ENCODE measurements at regions not wholly inside any gene's neighbourhood (a gene's known extent, or its start where the extent isn't known, plus 50 kb on each side); places are given as distances from the start of the nearest gene placed in this dataset.
"Not testable (repeated sequence)": the region's sequence is repeated elsewhere in the genome, so short reads cannot be mapped to it uniquely, and the experiment has no call there.

- DNase-seq: no peak
Measured at GRCh38 chr10:29816801-29817558, 182.2 kb upstream of the SVIL start.

- DNase-seq: no peak
Measured at GRCh38 chr10:29815572-29815971, 180.8 kb upstream of the SVIL start.

GRCh38 chr10:29811751-29812427 lies 177.1 kb upstream of the SVIL start:
- no peak for DNase-seq

- DNase-seq: no peak
Measured at GRCh38 chr10:29810816-29811215, 176.0 kb upstream of the SVIL start.

GRCh38 chr10:29810231-29810630 lies 175.5 kb upstream of the SVIL start:
- DNase-seq: not testable (repeated sequence)

- DNase-seq: no peak
Measured at GRCh38 chr10:29809383-29809782, 174.6 kb upstream of the SVIL start.

- no peak for DNase-seq
Measured at GRCh38 chr10:29807163-29807806, 172.5 kb upstream of the SVIL start.

GRCh38 chr10:29806350-29806788 lies 171.6 kb upstream of the SVIL start:
- DNase-seq: no peak

GRCh38 chr10:29805134-29805723 lies 170.5 kb upstream of the SVIL start:
- no peak for DNase-seq

- no peak for DNase-seq
Measured at GRCh38 chr10:29804025-29804852, 169.5 kb upstream of the SVIL start.

- no peak for DNase-seq
Measured at GRCh38 chr10:29802171-29802570, 167.4 kb upstream of the SVIL start.

GRCh38 chr10:29798921-29799690 lies 164.3 kb upstream of the SVIL start:
- no peak for DNase-seq

GRCh38 chr10:29797616-29798015 lies 162.8 kb upstream of the SVIL start:
- no peak for DNase-seq

GRCh38 chr10:29795850-29796249 lies 161.1 kb upstream of the SVIL start:
- no peak for DNase-seq

GRCh38 chr10:29794776-29795611 lies 160.2 kb upstream of the SVIL start:
- DNase-seq: no peak

- no peak for DNase-seq
Measured at GRCh38 chr10:29791773-29792172, 157.0 kb upstream of the SVIL start.

- no peak for DNase-seq
Measured at GRCh38 chr10:29790207-29790606, 155.4 kb upstream of the SVIL start.

GRCh38 chr10:29788113-29788512 lies 153.3 kb upstream of the SVIL start:
- no peak for DNase-seq

- no peak for DNase-seq
Measured at GRCh38 chr10:29785701-29786100, 150.9 kb upstream of the SVIL start.

GRCh38 chr10:29784175-29784773 lies 149.5 kb upstream of the SVIL start:
- DNase-seq: no peak

All from activated CD8-positive, alpha-beta memory T cell treated with anti-CD3 and anti-CD28 coated beads, Interleukin-2, amount 50 U/mL, for 48 hours (primary cell).